ENCODE measurements at regions not wholly inside any gene's neighbourhood (a gene's known extent, or its start where the extent isn't known, plus 50 kb on each side); places are given as distances from the start of the nearest gene placed in this dataset.

- no peak for TF ChIP-seq ZFX (IDR thresholded peaks at IDR 0.05)
- no peak for TF ChIP-seq CTCF (conservative IDR thresholded peaks at IDR 0.05)
- no peak overlapping the region for H3K27ac ChIP-seq
These were observed 98.4 kb upstream of the FOXF1 start for GRCh38 chr16:86411897-86412296.

GRCh38 chr16:86414991-86415740, 95.2 kb upstream of the FOXF1 start:
- TF ChIP-seq ZFX (IDR thresholded peaks at IDR 0.05) (no peak), CTCF (conservative IDR thresholded peaks at IDR 0.05) (no peak)
- H3K27ac ChIP-seq: no peak overlapping the region

GRCh38 chr16:86418981-86419380, 91.3 kb upstream of the FOXF1 start:
- no peak overlapping the region for H3K27ac ChIP-seq
- TF ChIP-seq ZFX (IDR thresholded peaks at IDR 0.05) (no peak), CTCF (conservative IDR thresholded peaks at IDR 0.05) (no peak)

- TF ChIP-seq ZFX (IDR thresholded peaks at IDR 0.05) (no peak), CTCF (conservative IDR thresholded peaks at IDR 0.05) (no peak)
- no peak overlapping the region for H3K27ac ChIP-seq
These were observed 90.8 kb upstream of the FOXF1 start for GRCh38 chr16:86419518-86419917.

- no peak for TF ChIP-seq ZFX (IDR thresholded peaks at IDR 0.05)
- TF ChIP-seq CTCF (conservative IDR thresholded peaks at IDR 0.05): no peak
- H3K27ac ChIP-seq: no peak overlapping the region
These were observed 88.3 kb upstream of the FOXF1 start for GRCh38 chr16:86421995-86422394.

GRCh38 chr16:86424398-86424797, 85.9 kb upstream of the FOXF1 start:
- TF ChIP-seq ZFX (IDR thresholded peaks at IDR 0.05) (no peak), CTCF (conservative IDR thresholded peaks at IDR 0.05) (no peak)
- no peak overlapping the region for H3K27ac ChIP-seq

- no peak overlapping the region for H3K27ac ChIP-seq
- no peak for TF ChIP-seq ZFX (IDR thresholded peaks at IDR 0.05)
- TF ChIP-seq CTCF (conservative IDR thresholded peaks at IDR 0.05): no peak
These were observed 85.3 kb upstream of the FOXF1 start for GRCh38 chr16:86424985-86425384.

All from C4-2B (cell line).